Endothelial cell of umbilical vein (primary cell): ENCODE measurements at regions not wholly inside any gene's neighbourhood (a gene's known extent, or its start where the extent isn't known, plus 50 kb on each side); places are given as distances from the start of the nearest gene placed in this dataset.

ENCODE experiments used
- MAX ChIP-seq: IDR thresholded peaks from 2 replicates; pipeline ENCODE4 v1.6.1; 2011; ENCODE audit not compliant: insufficient read depth, insufficient read length
- POLR2A ChIP-seq: IDR thresholded peaks from 2 replicates; pipeline ENCODE4 v1.6.1; 2012; ENCODE audit warnings: low read depth, mild to moderate bottlenecking, control low read depth, low read length

GRCh38 chr11:36757075-36757474 is 159.0 kb upstream of the RAG2 start:
- TF ChIP-seq POLR2A = no peak
- no peak for TF ChIP-seq MAX
